LNCAP (cell line): ENCODE measurements at regions not wholly inside any gene's neighbourhood (a gene's known extent, or its start where the extent isn't known, plus 50 kb on each side); places are given as distances from the start of the nearest gene placed in this dataset.

Experiments used
- CTCF ChIP-seq: fragments of 450-650 bp; IDR thresholded peaks from 2 replicates; pipeline ENCODE4 v1.5.1; 2017; ENCODE audit warnings: mild to moderate bottlenecking

GRCh38 chr2:7703543-7704144 is 786.4 kb downstream of the RNF144A start:
- TF ChIP-seq CTCF, result no peak

- no peak for TF ChIP-seq CTCF
Measured at GRCh38 chr2:7704296-7704865, 787.2 kb downstream of the RNF144A start.

- TF ChIP-seq CTCF, result no peak
Measured at GRCh38 chr2:7706791-7707190, 789.6 kb downstream of the RNF144A start.

GRCh38 chr2:7707723-7708122 is 790.5 kb downstream of the RNF144A start:
- no peak for TF ChIP-seq CTCF

GRCh38 chr2:7709907-7710306 is 792.7 kb downstream of the RNF144A start:
- TF ChIP-seq CTCF, result no peak

- no peak for TF ChIP-seq CTCF
Measured at GRCh38 chr2:7711167-7711566, 794.0 kb downstream of the RNF144A start.

- TF ChIP-seq CTCF, result no peak
Measured at GRCh38 chr2:7719876-7720275, 802.7 kb downstream of the RNF144A start.
